ENCODE measurements at regions not wholly inside any gene's neighbourhood (a gene's known extent, or its start where the extent isn't known, plus 50 kb on each side); places are given as distances from the start of the nearest gene placed in this dataset.

DNA sequence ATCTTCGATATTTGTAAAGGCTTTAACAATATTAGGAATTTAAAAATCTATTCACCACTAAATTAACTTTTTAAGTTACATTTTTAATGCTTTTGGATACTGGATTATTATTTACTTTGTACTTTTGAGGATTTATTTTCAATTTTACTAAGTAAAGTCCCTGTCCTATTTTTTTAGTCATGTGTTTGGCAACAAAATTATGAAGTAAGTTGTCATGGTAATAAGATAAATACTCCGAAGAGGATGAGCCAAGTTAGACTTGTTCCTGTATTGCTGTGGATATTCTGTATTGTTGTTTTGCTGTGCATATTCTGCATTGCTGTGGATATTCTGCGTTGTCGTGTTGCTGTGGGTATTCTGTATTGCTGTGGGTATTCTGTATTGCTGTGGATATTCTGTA lies 210.1 kb downstream of the MTRR start:
- TF ChIP-seq, protein P1, sequence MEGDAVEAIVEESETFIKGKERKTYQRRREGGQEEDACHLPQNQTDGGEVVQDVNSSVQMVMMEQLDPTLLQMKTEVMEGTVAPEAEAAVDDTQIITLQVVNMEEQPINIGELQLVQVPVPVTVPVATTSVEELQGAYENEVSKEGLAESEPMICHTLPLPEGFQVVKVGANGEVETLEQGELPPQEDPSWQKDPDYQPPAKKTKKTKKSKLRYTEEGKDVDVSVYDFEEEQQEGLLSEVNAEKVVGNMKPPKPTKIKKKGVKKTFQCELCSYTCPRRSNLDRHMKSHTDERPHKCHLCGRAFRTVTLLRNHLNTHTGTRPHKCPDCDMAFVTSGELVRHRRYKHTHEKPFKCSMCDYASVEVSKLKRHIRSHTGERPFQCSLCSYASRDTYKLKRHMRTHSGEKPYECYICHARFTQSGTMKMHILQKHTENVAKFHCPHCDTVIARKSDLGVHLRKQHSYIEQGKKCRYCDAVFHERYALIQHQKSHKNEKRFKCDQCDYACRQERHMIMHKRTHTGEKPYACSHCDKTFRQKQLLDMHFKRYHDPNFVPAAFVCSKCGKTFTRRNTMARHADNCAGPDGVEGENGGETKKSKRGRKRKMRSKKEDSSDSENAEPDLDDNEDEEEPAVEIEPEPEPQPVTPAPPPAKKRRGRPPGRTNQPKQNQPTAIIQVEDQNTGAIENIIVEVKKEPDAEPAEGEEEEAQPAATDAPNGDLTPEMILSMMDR (IDR thresholded peaks at IDR 0.05; ENCODE audit: extremely low read depth in 1 of 2, insufficient read depth in 1 of 2, low read depth in 1 of 2, low read length in 2 of 2) = no peak
- no peak for TF ChIP-seq POLR2AphosphoS5 (IDR thresholded peaks at IDR 0.05; ENCODE audit: insufficient read depth, low read depth, low read length)
- TF ChIP-seq EZH2 (IDR thresholded peaks at IDR 0.05; ENCODE audit: borderline replicate concordance, low read depth, low read length, severe bottlenecking) = no peak
- no peak for TF ChIP-seq POLR2A (IDR thresholded peaks at IDR 0.05; ENCODE audit: low read depth, low read length)

Data from endothelial cell of umbilical vein (primary cell).